ENCODE measurements at regions not wholly inside any gene's neighbourhood (a gene's known extent, or its start where the extent isn't known, plus 50 kb on each side); places are given as distances from the start of the nearest gene placed in this dataset.

GRCh38 chr3:18027161-18027939, 284.9 kb upstream of the TBC1D5 start:
- no peak for TF ChIP-seq CTCF (conservative IDR thresholded peaks at IDR 0.05)
- Histone ChIP-seq H3K27me3 (ENCODE audit: control insufficient read depth, insufficient read depth, low read length, poor library complexity, severe bottlenecking) (no peaks in the 10 kb centered on the region), H3K4me1 (ENCODE audit: control insufficient read depth, insufficient read depth, low read length) (no peaks in the 10 kb centered on the region), H3K36me3 (ENCODE audit: control insufficient read depth, insufficient read depth, low read length) (no peaks in the 10 kb centered on the region), H3K27ac (ENCODE audit: low read depth, low read length) (no peak overlapping the region), H3K9ac (ENCODE audit: extremely low read depth, low read length, poor library complexity, severe bottlenecking) (no peak overlapping the region), H3K4me3 (ENCODE audit: low read length) (peak overlapping the region; percentile 3), H3K9me3 (ENCODE audit: control insufficient read depth, low read length) (peaks cover 7% of the 10 kb centered on the region)
- no peak overlapping the region for H3K27ac Mint-ChIP-seq
- H3K9me3 Mint-ChIP-seq, result no peaks in the 10 kb centered on the region
- DNase-seq, result no peak
- no peak overlapping the region for H3K4me3 Mint-ChIP-seq
- H3K36me3 Mint-ChIP-seq (ENCODE audit: low read depth), result peaks cover 20% of the 10 kb centered on the region
- peaks cover 35% of the 10 kb centered on the region for H3K4me1 Mint-ChIP-seq
- 95 to 100% methylated on average over 1 to 8 of the region's 9 CpGs for WGBS, 2 experiments (ENCODE audit: insufficient coverage in 1 of 2, insufficient read length in 1 of 2)
- H3K27me3 Mint-ChIP-seq (ENCODE audit: insufficient read depth), result no peaks in the 10 kb centered on the region

- H3K27ac ChIP-seq (ENCODE audit: low read depth, low read length), result no peak overlapping the region
- peaks cover 6% of the 10 kb centered on the region for H3K4me1 ChIP-seq (ENCODE audit: control insufficient read depth, insufficient read depth, low read length)
- DNase-seq, result no peak
- Mint-ChIP-seq H3K27me3 (ENCODE audit: insufficient read depth) (no peaks in the 10 kb centered on the region), H3K27ac (no peak overlapping the region), H3K9me3 (no peaks in the 10 kb centered on the region), H3K4me1 (peaks cover 44% of the 10 kb centered on the region), H3K36me3 (ENCODE audit: low read depth) (peaks cover 28% of the 10 kb centered on the region), H3K4me3 (no peak overlapping the region)
- no peaks in the 10 kb centered on the region for H3K27me3 ChIP-seq (ENCODE audit: control insufficient read depth, insufficient read depth, low read length, poor library complexity, severe bottlenecking)
- H3K36me3 ChIP-seq (ENCODE audit: control insufficient read depth, insufficient read depth, low read length), result peaks cover 4% of the 10 kb centered on the region
- peaks cover 29% of the 10 kb centered on the region for H3K9me3 ChIP-seq (ENCODE audit: control insufficient read depth, low read length)
- no peak overlapping the region for H3K9ac ChIP-seq (ENCODE audit: extremely low read depth, low read length, poor library complexity, severe bottlenecking)
- no peak for TF ChIP-seq CTCF (conservative IDR thresholded peaks at IDR 0.05)
- H3K4me3 ChIP-seq (ENCODE audit: low read length), result no peak overlapping the region
- 94 to 100% methylated on average over 2 to 3 of the region's 3 CpGs for WGBS, 2 experiments (ENCODE audit: insufficient coverage in 1 of 2, insufficient read length in 1 of 2)
Measured at GRCh38 chr3:18024715-18025114, 282.3 kb upstream of the TBC1D5 start.

GRCh38 chr3:18019161-18019495, 276.7 kb upstream of the TBC1D5 start:
- WGBS, 2 experiments (ENCODE audit: insufficient coverage in 1 of 2, insufficient read length in 1 of 2), result 34 to 50% methylated on average over 2 to 4 of the region's 4 CpGs
- peaks cover 40% of the 10 kb centered on the region for H3K4me1 Mint-ChIP-seq

More at GRCh38 chr3:18019161-18019495, 276.7 kb upstream of the TBC1D5 start:
- DNase-seq, result no peak
- H3K27me3 ChIP-seq (ENCODE audit: control insufficient read depth, insufficient read depth, low read length, poor library complexity, severe bottlenecking), result no peaks in the 10 kb centered on the region
- H3K9ac ChIP-seq (ENCODE audit: extremely low read depth, low read length, poor library complexity, severe bottlenecking), result no peak overlapping the region
- H3K27me3 Mint-ChIP-seq (ENCODE audit: insufficient read depth), result no peaks in the 10 kb centered on the region
- peaks cover 8% of the 10 kb centered on the region for H3K36me3 ChIP-seq (ENCODE audit: control insufficient read depth, insufficient read depth, low read length)
- no peak overlapping the region for H3K27ac ChIP-seq (ENCODE audit: low read depth, low read length)
- peaks cover 42% of the 10 kb centered on the region for H3K9me3 ChIP-seq (ENCODE audit: control insufficient read depth, low read length)
- no peak overlapping the region for H3K4me3 Mint-ChIP-seq
- H3K4me3 ChIP-seq (ENCODE audit: low read length), result no peak overlapping the region
- H3K4me1 ChIP-seq (ENCODE audit: control insufficient read depth, insufficient read depth, low read length), result peaks cover 8% of the 10 kb centered on the region
- H3K27ac Mint-ChIP-seq, result no peak overlapping the region
- peaks cover 42% of the 10 kb centered on the region for H3K36me3 Mint-ChIP-seq (ENCODE audit: low read depth)
- no peak for TF ChIP-seq CTCF (conservative IDR thresholded peaks at IDR 0.05)
- H3K9me3 Mint-ChIP-seq, result peaks cover 7% of the 10 kb centered on the region

All from endodermal cell (in vitro differentiated cells).